A549 (cell line): ENCODE measurements at regions not wholly inside any gene's neighbourhood (a gene's known extent, or its start where the extent isn't known, plus 50 kb on each side); places are given as distances from the start of the nearest gene placed in this dataset.

Experiments used
- EP300 ChIP-seq, 2 experiments: fragments of >200 bp; sonication (Bioruptor Twin); formaldehyde crosslinking; IDR thresholded peaks; 2 replicates in 1 of 2; 3 replicates in 1 of 2; pipeline ENCODE4 v1.6.1; 2016 to 2017
- GATA3 ChIP-seq: IDR thresholded peaks from 2 replicates; pipeline ENCODE4 v1.6.1; 2012; ENCODE audit warnings: borderline replicate concordance
- KDM5A ChIP-seq: fragments of 200-600 bp; sonication (generic); IDR thresholded peaks from 2 replicates; pipeline ENCODE4 v1.6.1; 2016; ENCODE audit warnings: antibody characterized with exemption, mild to moderate bottlenecking
- PHF8 ChIP-seq: fragments of 200-600 bp; sonication (generic); IDR thresholded peaks from 2 replicates; pipeline ENCODE4 v1.6.1; 2016; ENCODE audit warnings: low read depth, mild to moderate bottlenecking, antibody characterized with exemption, moderate library complexity, borderline replicate concordance
- POLR2A ChIP-seq: IDR thresholded peaks from 2 replicates; pipeline ENCODE4 v1.6.1; 2012; ENCODE audit warnings: mild to moderate bottlenecking, low read length
- RAD21 ChIP-seq, 2 experiments: fragments of >200 bp in 1 of 2; sonication (Bioruptor Twin) in 1 of 2; formaldehyde crosslinking in 1 of 2; IDR thresholded peaks in 1 of 2; conservative IDR thresholded peaks in 1 of 2; 2 replicates in 1 of 2; 3 replicates in 1 of 2; pipeline ENCODE4 v1.6.1; 2012 to 2018; ENCODE audit warnings: inconsistent platforms in 1 of 2
- SMC3 ChIP-seq: fragments of >200 bp; sonication (Bioruptor Twin); formaldehyde crosslinking; IDR thresholded peaks from 3 replicates; pipeline ENCODE4 v1.6.1; 2018; ENCODE audit warnings: inconsistent platforms
- SREBF2 ChIP-seq: fragments of 450-650 bp; IDR thresholded peaks from 2 replicates; pipeline ENCODE4 v1.6.1; 2014; ENCODE audit warnings: mild to moderate bottlenecking, moderate library complexity
- TF ChIP-seq, protein P1 (sequence below): fragments of >200 bp; sonication (Bioruptor Twin); formaldehyde crosslinking; IDR thresholded peaks from 3 replicates; pipeline ENCODE4 v1.5.1; 2016

DNA sequence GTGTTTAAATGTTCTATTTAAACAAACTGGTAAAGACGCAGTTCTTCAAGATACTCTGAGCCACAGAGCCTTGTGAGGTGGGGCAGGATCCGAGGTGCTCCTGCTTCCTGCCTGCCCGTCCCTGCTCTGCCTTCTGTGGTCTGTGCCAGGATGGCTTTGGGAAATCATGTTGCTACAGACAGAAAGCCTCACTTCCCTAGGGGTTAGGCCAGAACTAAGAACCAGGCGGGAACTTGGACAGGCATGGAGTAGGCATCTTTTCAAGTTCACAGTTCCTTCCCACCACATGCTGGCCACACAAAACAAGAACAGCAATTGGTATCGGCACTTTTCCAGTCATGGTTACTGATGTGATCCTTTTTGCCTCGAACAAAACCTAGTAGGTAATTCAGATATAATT, 67.7 kb upstream of the SPOCK1 start:
- TF ChIP-seq, protein P1, sequence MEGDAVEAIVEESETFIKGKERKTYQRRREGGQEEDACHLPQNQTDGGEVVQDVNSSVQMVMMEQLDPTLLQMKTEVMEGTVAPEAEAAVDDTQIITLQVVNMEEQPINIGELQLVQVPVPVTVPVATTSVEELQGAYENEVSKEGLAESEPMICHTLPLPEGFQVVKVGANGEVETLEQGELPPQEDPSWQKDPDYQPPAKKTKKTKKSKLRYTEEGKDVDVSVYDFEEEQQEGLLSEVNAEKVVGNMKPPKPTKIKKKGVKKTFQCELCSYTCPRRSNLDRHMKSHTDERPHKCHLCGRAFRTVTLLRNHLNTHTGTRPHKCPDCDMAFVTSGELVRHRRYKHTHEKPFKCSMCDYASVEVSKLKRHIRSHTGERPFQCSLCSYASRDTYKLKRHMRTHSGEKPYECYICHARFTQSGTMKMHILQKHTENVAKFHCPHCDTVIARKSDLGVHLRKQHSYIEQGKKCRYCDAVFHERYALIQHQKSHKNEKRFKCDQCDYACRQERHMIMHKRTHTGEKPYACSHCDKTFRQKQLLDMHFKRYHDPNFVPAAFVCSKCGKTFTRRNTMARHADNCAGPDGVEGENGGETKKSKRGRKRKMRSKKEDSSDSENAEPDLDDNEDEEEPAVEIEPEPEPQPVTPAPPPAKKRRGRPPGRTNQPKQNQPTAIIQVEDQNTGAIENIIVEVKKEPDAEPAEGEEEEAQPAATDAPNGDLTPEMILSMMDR: no peak
- TF ChIP-seq KDM5A (no peak), POLR2A (no peak), SREBF2 (no peak), RAD21 (conservative IDR thresholded peaks at IDR 0.05 in 1 of 2, IDR thresholded peaks at IDR 0.05 in 1 of 2) (no peak), SMC3 (no peak), GATA3 (no peak), PHF8 (no peak), EP300 (IDR thresholded peaks at IDR 0.05) (no peak)
